ENCODE measurements at regions not wholly inside any gene's neighbourhood (a gene's known extent, or its start where the extent isn't known, plus 50 kb on each side); places are given as distances from the start of the nearest gene placed in this dataset.

GRCh38 chr3:19093084-19093483 lies 55.2 kb upstream of the KCNH8 start:
- TF ChIP-seq, protein P1, sequence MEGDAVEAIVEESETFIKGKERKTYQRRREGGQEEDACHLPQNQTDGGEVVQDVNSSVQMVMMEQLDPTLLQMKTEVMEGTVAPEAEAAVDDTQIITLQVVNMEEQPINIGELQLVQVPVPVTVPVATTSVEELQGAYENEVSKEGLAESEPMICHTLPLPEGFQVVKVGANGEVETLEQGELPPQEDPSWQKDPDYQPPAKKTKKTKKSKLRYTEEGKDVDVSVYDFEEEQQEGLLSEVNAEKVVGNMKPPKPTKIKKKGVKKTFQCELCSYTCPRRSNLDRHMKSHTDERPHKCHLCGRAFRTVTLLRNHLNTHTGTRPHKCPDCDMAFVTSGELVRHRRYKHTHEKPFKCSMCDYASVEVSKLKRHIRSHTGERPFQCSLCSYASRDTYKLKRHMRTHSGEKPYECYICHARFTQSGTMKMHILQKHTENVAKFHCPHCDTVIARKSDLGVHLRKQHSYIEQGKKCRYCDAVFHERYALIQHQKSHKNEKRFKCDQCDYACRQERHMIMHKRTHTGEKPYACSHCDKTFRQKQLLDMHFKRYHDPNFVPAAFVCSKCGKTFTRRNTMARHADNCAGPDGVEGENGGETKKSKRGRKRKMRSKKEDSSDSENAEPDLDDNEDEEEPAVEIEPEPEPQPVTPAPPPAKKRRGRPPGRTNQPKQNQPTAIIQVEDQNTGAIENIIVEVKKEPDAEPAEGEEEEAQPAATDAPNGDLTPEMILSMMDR (IDR thresholded peaks at IDR 0.05) = no peak
- no peaks in the 10 kb centered on the region for H3K9me3 ChIP-seq
- no peak overlapping the region for H3K4me3 ChIP-seq
- H3K27me3 ChIP-seq = no peaks in the 10 kb centered on the region
- no peak overlapping the region for H3K27ac ChIP-seq
- no peak for DNase-seq (ENCODE audit: low spot score in 2 of 2)
- intact Hi-C loops (cut with DNase I) = no loop called here
- H3K4me1 ChIP-seq = no peaks in the 10 kb centered on the region
- H3K36me3 ChIP-seq = no peaks in the 10 kb centered on the region

DNA sequence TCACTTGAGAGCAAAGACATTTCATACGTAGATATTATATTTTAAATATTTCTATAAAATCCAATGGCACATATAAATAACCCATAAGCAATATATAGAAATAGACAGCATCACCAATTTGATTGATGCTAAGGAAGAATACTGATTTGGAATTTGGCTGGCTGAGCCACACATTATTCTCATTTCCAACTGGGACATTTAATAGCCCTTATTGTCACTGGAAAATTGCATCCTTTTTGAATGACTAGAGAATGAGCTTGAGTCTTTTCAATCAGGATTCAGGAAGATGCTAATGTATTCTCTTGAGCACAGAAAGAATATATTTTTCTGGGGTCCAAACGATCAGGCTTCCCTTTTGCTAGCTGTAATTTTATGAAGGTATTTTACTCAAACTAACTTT lies 70.9 kb upstream of the KCNH8 start:
- intact Hi-C loops (cut with DNase I) = no loop called here
- Histone ChIP-seq H3K27ac (no peak overlapping the region), H3K27me3 (no peaks in the 10 kb centered on the region), H3K9me3 (no peaks in the 10 kb centered on the region), H3K4me1 (no peaks in the 10 kb centered on the region), H3K4me3 (no peak overlapping the region), H3K36me3 (no peaks in the 10 kb centered on the region)
- no peak for DNase-seq (ENCODE audit: low spot score in 2 of 2)
- TF ChIP-seq, protein P1 (IDR thresholded peaks at IDR 0.05) = no peak

DNA sequence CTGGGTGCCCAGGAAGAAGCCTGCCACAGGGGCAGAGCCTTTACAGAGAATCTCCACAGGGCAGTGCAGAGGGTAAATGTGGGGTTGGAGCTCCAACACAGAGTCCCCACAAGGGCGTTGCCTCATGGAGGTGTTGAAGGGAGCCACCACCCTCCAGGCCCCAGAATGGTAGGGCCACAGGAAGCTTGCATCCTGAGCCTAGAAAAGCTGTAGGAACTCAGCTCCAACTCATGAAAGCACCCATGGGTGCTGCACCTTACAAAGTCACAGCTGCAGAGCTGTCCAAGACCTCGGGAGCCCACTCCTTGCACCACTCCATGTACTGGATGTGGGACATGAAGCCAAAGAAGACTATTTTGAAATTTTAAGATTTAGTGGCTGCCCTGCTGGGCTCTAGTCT lies 73.3 kb upstream of the KCNH8 start:
- Histone ChIP-seq H3K4me1 (no peaks in the 10 kb centered on the region), H3K27ac (no peak overlapping the region), H3K36me3 (no peaks in the 10 kb centered on the region), H3K27me3 (no peaks in the 10 kb centered on the region), H3K9me3 (no peaks in the 10 kb centered on the region), H3K4me3 (no peak overlapping the region)
- intact Hi-C loops (cut with DNase I) = no loop called here
- TF ChIP-seq, protein P1 (IDR thresholded peaks at IDR 0.05) = no peak
- no peak for DNase-seq (ENCODE audit: low spot score in 2 of 2)

DNA sequence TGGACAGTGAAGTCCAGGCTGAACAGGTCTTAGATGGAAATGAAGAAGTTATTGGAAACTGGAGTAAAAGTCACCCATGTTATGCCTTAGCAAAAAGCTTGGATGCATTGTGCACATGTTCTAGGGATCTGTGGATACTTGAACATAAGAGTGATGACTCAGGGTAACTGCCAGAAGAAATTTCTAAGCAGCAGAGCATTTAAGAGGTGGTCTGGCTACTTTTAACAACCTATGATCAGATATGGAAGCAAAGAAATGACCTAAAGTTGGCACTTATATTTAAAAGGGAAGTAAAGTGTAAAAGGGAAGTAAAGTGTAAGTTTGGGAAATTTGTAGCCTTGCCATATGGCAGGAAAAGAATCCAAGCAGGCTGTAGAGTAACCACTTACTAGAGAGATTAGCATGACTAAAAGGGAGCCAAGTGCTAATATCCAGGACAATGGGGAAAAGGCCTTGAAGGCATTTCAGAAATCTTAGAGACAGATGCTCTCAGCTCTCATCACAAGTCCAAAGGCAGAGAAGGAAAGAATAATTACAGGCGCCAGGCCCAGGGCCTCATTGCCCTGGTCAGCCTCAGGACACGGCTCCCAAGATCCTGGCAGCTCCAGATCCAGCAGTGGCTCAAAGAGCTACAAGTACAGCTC lies 73.9 kb upstream of the KCNH8 start:
- Histone ChIP-seq H3K27ac (no peak overlapping the region), H3K36me3 (no peaks in the 10 kb centered on the region), H3K9me3 (no peaks in the 10 kb centered on the region), H3K27me3 (no peaks in the 10 kb centered on the region), H3K4me3 (no peak overlapping the region), H3K4me1 (peaks cover 0 to 2% of the 10 kb centered on the region in 2 donors)
- no peak for DNase-seq (ENCODE audit: low spot score in 2 of 2)
- intact Hi-C loops (cut with DNase I) = no loop called here
- TF ChIP-seq, protein P1 (IDR thresholded peaks at IDR 0.05) = no peak

- no peak for DNase-seq (ENCODE audit: low spot score in 2 of 2)
- no peak overlapping the region for H3K27ac ChIP-seq
- no peaks in the 10 kb centered on the region for H3K36me3 ChIP-seq
- TF ChIP-seq, protein P1 (IDR thresholded peaks at IDR 0.05) = no peak
- H3K27me3 ChIP-seq = no peaks in the 10 kb centered on the region
- intact Hi-C loops (cut with DNase I) = no loop called here
- H3K4me1 ChIP-seq = peaks cover 0 to 2% of the 10 kb centered on the region in 2 donors
- H3K9me3 ChIP-seq = no peaks in the 10 kb centered on the region
- H3K4me3 ChIP-seq = no peak overlapping the region
Measured at GRCh38 chr3:19073341-19074105, 74.8 kb upstream of the KCNH8 start.

Data from ascending aorta (tissue), 2 donors.